Parathyroid adenoma (tissue), 2 donors: ENCODE measurements at regions not wholly inside any gene's neighbourhood (a gene's known extent, or its start where the extent isn't known, plus 50 kb on each side); places are given as distances from the start of the nearest gene placed in this dataset.

Experiments
- H2AFZ ChIP-seq: fragments of 300-600 bp; sonication (generic); one replicate; pipeline ENCODE4 v1.7.0; 2017; ENCODE audit warnings: antibody characterized with exemption, mild to moderate bottlenecking
- H3K27ac ChIP-seq: fragments of 300-600 bp; sonication (generic); one replicate; pipeline ENCODE4 v1.7.0; 2017
- H3K27me3 ChIP-seq: fragments of 300-600 bp; sonication (generic); one replicate; pipeline ENCODE4 v1.7.0; 2017; ENCODE audit warnings: low read length; ENCODE audit not compliant: control insufficient read depth, insufficient read depth
- H3K36me3 ChIP-seq: fragments of 300-600 bp; sonication (generic); one replicate; pipeline ENCODE4 v1.7.0; 2017; ENCODE audit warnings: low read length; ENCODE audit not compliant: control insufficient read depth, insufficient read depth
- H3K4me1 ChIP-seq: fragments of 300-600 bp; sonication (generic); one replicate; pipeline ENCODE4 v1.7.0; 2017; ENCODE audit warnings: control low read depth
- H3K4me2 ChIP-seq: fragments of 300-600 bp; sonication (generic); one replicate; pipeline ENCODE4 v1.7.0; 2017; ENCODE audit warnings: low read length
- H3K4me3 ChIP-seq: fragments of 300-600 bp; sonication (generic); one replicate; pipeline ENCODE4 v1.7.0; 2017; ENCODE audit warnings: low read depth, low read length
- H3K79me2 ChIP-seq: fragments of 300-600 bp; sonication (generic); one replicate; pipeline ENCODE4 v1.7.0; 2017; ENCODE audit warnings: control low read depth
- H3K9ac ChIP-seq: fragments of 300-600 bp; sonication (generic); one replicate; pipeline ENCODE4 v1.7.0; 2017; ENCODE audit warnings: mild to moderate bottlenecking
- H3K9me3 ChIP-seq: fragments of 300-600 bp; sonication (generic); one replicate; pipeline ENCODE4 v1.7.0; 2017; ENCODE audit warnings: low read length; ENCODE audit not compliant: control insufficient read depth
- CTCF ChIP-seq: fragments of 300-600 bp; sonication (generic); IDR thresholded peaks from one replicate; pipeline ENCODE4 v1.7.0; 2017; ENCODE audit warnings: antibody characterized with exemption, mild to moderate bottlenecking
- donor health status: primary hyperparathyroidism.

GRCh38 chr2:59021786-59022185 is 780.7 kb upstream of the FANCL start:
- H3K9ac ChIP-seq, result no peak overlapping the region
- H3K27ac ChIP-seq, result no peak overlapping the region
- H3K36me3 ChIP-seq, result no peaks in the 10 kb centered on the region
- no peaks in the 10 kb centered on the region for H3K4me1 ChIP-seq
- no peaks in the 10 kb centered on the region for H3K27me3 ChIP-seq
- TF ChIP-seq CTCF, result no peak
- no peak overlapping the region for H2AFZ ChIP-seq
- no peak overlapping the region for H3K4me3 ChIP-seq
- no peak overlapping the region for H3K4me2 ChIP-seq
- no peaks in the 10 kb centered on the region for H3K79me2 ChIP-seq
- no peaks in the 10 kb centered on the region for H3K9me3 ChIP-seq

GRCh38 chr2:59019566-59020159 is 778.5 kb upstream of the FANCL start:
- no peaks in the 10 kb centered on the region for H3K9me3 ChIP-seq
- no peaks in the 10 kb centered on the region for H3K27me3 ChIP-seq
- no peaks in the 10 kb centered on the region for H3K4me1 ChIP-seq
- TF ChIP-seq CTCF, result no peak
- H3K9ac ChIP-seq, result no peak overlapping the region
- no peak overlapping the region for H2AFZ ChIP-seq
- no peak overlapping the region for H3K27ac ChIP-seq
- H3K79me2 ChIP-seq, result no peaks in the 10 kb centered on the region
- no peaks in the 10 kb centered on the region for H3K36me3 ChIP-seq
- H3K4me3 ChIP-seq, result no peak overlapping the region
- no peak overlapping the region for H3K4me2 ChIP-seq

- no peaks in the 10 kb centered on the region for H3K36me3 ChIP-seq
- no peaks in the 10 kb centered on the region for H3K79me2 ChIP-seq
- H3K9ac ChIP-seq, result no peak overlapping the region
- H3K27ac ChIP-seq, result no peak overlapping the region
- no peak for TF ChIP-seq CTCF
- H3K27me3 ChIP-seq, result no peaks in the 10 kb centered on the region
- H3K4me1 ChIP-seq, result no peaks in the 10 kb centered on the region
- no peak overlapping the region for H2AFZ ChIP-seq
- H3K9me3 ChIP-seq, result no peaks in the 10 kb centered on the region
- no peak overlapping the region for H3K4me3 ChIP-seq
- no peak overlapping the region for H3K4me2 ChIP-seq
These were observed 777.6 kb upstream of the FANCL start for GRCh38 chr2:59018737-59019136.

GRCh38 chr2:59015027-59015426 is 773.9 kb upstream of the FANCL start:
- Histone ChIP-seq H3K9me3 (no peaks in the 10 kb centered on the region), H3K4me2 (no peak overlapping the region), H3K9ac (no peak overlapping the region), H2AFZ (no peak overlapping the region), H3K27ac (no peak overlapping the region), H3K27me3 (no peaks in the 10 kb centered on the region), H3K36me3 (no peaks in the 10 kb centered on the region), H3K4me3 (no peak overlapping the region), H3K4me1 (no peaks in the 10 kb centered on the region), H3K79me2 (no peaks in the 10 kb centered on the region)
- TF ChIP-seq CTCF, result no peak

- Histone ChIP-seq H3K9ac (no peak overlapping the region), H3K27ac (no peak overlapping the region)
- no peak for TF ChIP-seq CTCF
These were observed 771.8 kb upstream of the FANCL start for GRCh38 chr2:59012971-59013370.

More at GRCh38 chr2:59012971-59013370, 771.8 kb upstream of the FANCL start:
- Histone ChIP-seq H2AFZ (no peak overlapping the region), H3K79me2 (no peaks in the 10 kb centered on the region), H3K9me3 (no peaks in the 10 kb centered on the region), H3K4me1 (no peaks in the 10 kb centered on the region), H3K36me3 (no peaks in the 10 kb centered on the region), H3K4me2 (no peak overlapping the region), H3K27me3 (no peaks in the 10 kb centered on the region), H3K4me3 (no peak overlapping the region)
